Mesenchymal stem cell (in vitro differentiated cells and primary cell): ENCODE measurements at regions not wholly inside any gene's neighbourhood (a gene's known extent, or its start where the extent isn't known, plus 50 kb on each side); places are given as distances from the start of the nearest gene placed in this dataset.

Experiments
- DNase-seq: peaks from one replicate; pipeline ENCODE4 v3.0.0-alpha.2; 2013
- H2AFZ ChIP-seq: one replicate; pipeline ENCODE4 v1.6.1; 2013; ENCODE audit warnings: low read depth, mild to moderate bottlenecking, control low read depth, inconsistent platforms, low read length, moderate library complexity
- H2AK5ac ChIP-seq: 2 replicates; pipeline ENCODE4 v1.6.1; 2013; ENCODE audit warnings: low read length, moderate library complexity, mild to moderate bottlenecking, inconsistent platforms; ENCODE audit not compliant: severe bottlenecking
- H2BK120ac ChIP-seq: one replicate; pipeline ENCODE4 v1.6.1; 2013; ENCODE audit warnings: low read depth, mild to moderate bottlenecking, inconsistent platforms, low read length, moderate library complexity
- H2BK12ac ChIP-seq, 2 experiments: one replicate each; pipeline ENCODE4 v1.6.1; 2013; ENCODE audit warnings: inconsistent platforms in 2 of 2, low read length in 2 of 2, mild to moderate bottlenecking in 2 of 2, moderate library complexity in 2 of 2, control low read depth in 1 of 2
- H2BK15ac ChIP-seq: one replicate; pipeline ENCODE4 v1.6.1; 2013; ENCODE audit warnings: mild to moderate bottlenecking, low read depth, inconsistent platforms; ENCODE audit not compliant: poor library complexity, severe bottlenecking
- H2BK5ac ChIP-seq: 2 replicates; pipeline ENCODE4 v1.6.1; 2013; ENCODE audit warnings: low read depth, mild to moderate bottlenecking, low read length, control low read depth, inconsistent platforms; ENCODE audit not compliant: poor library complexity, severe bottlenecking
- H3K14ac ChIP-seq, 2 experiments: one replicate each; pipeline ENCODE4 v1.6.1; 2013; ENCODE audit warnings: inconsistent platforms in 2 of 2, low read length in 2 of 2, control low read depth in 1 of 2, mild to moderate bottlenecking in 1 of 2, moderate library complexity in 1 of 2
- H3K18ac ChIP-seq, 2 experiments: one replicate each; pipeline ENCODE4 v1.6.1; 2013; ENCODE audit warnings: inconsistent platforms in 2 of 2, low read length in 2 of 2, control low read depth in 1 of 2, low read depth in 1 of 2, mild to moderate bottlenecking in 1 of 2
- H3K23ac ChIP-seq, 2 experiments: one replicate each; pipeline ENCODE4 v1.6.1; 2013; ENCODE audit warnings: inconsistent platforms in 2 of 2, low read length in 2 of 2, mild to moderate bottlenecking in 2 of 2, moderate library complexity in 2 of 2, control low read depth in 1 of 2
- H3K27ac ChIP-seq: 2 replicates; pipeline ENCODE4 v1.5.1; 2013; ENCODE audit warnings: mild to moderate bottlenecking, moderate library complexity, low read length, control low read depth, inconsistent platforms; ENCODE audit not compliant: poor library complexity, severe bottlenecking
- H3K27me3 ChIP-seq, 2 experiments: 2 replicates each; pipeline versions ENCODE4 v1.6.1 to v1.7.0; 2013; ENCODE audit warnings: low read length in 2 of 2, mild to moderate bottlenecking in 2 of 2, moderate library complexity in 2 of 2, control low read depth in 1 of 2, inconsistent platforms in 1 of 2; ENCODE audit not compliant: control insufficient read depth in 1 of 2, insufficient read depth in 1 of 2
- H3K36me3 ChIP-seq, 2 experiments: 2 replicates each; pipeline versions ENCODE4 v1.6.1 to v1.7.0; 2013; ENCODE audit warnings: low read length in 2 of 2, control low read depth in 1 of 2, inconsistent platforms in 1 of 2, low read depth in 1 of 2, mild to moderate bottlenecking in 1 of 2; ENCODE audit not compliant: insufficient read depth in 2 of 2, control insufficient read depth in 1 of 2
- H3K4ac ChIP-seq, 2 experiments: one replicate each; pipeline ENCODE4 v1.6.1; 2013; ENCODE audit warnings: inconsistent platforms in 2 of 2, low read length in 2 of 2, mild to moderate bottlenecking in 2 of 2, moderate library complexity in 2 of 2, control low read depth in 1 of 2, low read depth in 1 of 2
- H3K4me1 ChIP-seq: 2 replicates; pipeline ENCODE4 v1.6.1; 2013; ENCODE audit warnings: low read depth, low read length, control low read depth; ENCODE audit not compliant: control insufficient read depth, insufficient read depth
- H3K4me2 ChIP-seq: 2 replicates; pipeline ENCODE4 v1.6.1; 2013; ENCODE audit warnings: low read length, mild to moderate bottlenecking, inconsistent platforms; ENCODE audit not compliant: poor library complexity, severe bottlenecking
- H3K4me3 ChIP-seq, 2 experiments: 2 replicates each; pipeline versions ENCODE4 v1.5.1 to v1.7.0; 2013; ENCODE audit warnings: low read length in 2 of 2, mild to moderate bottlenecking in 2 of 2, control low read depth in 1 of 2, low read depth in 1 of 2; ENCODE audit not compliant: insufficient read depth in 1 of 2
- H3K79me1 ChIP-seq: replicated peaks from 2 replicates; pipeline ENCODE4 v1.6.1; 2013; ENCODE audit warnings: mild to moderate bottlenecking, control low read depth, low read length, inconsistent platforms; ENCODE audit not compliant: poor library complexity, severe bottlenecking
- H3K9ac ChIP-seq: 2 replicates; pipeline ENCODE4 v1.7.0; 2013; ENCODE audit warnings: mild to moderate bottlenecking, low read length, moderate library complexity
- H3K9me3 ChIP-seq: 2 replicates; pipeline ENCODE4 v1.7.0; 2013; ENCODE audit warnings: mild to moderate bottlenecking, low read length; ENCODE audit not compliant: control insufficient read depth
- H4K8ac ChIP-seq: one replicate; pipeline ENCODE4 v1.6.1; 2013; ENCODE audit warnings: inconsistent platforms, mild to moderate bottlenecking, low read length, moderate library complexity
- H4K91ac ChIP-seq: one replicate; pipeline ENCODE4 v1.6.1; 2013; ENCODE audit warnings: mild to moderate bottlenecking, low read length, inconsistent platforms
- WGBS: methylation state at CpG from one replicate; pipeline ENCODE4 v1.1.7; 2013; ENCODE audit warnings: mixed read lengths; 5-methylcytosine and 5-hydroxymethylcytosine counted together

- H3K27me3 ChIP-seq: no peaks in the 10 kb centered on the region
- peak overlapping the region; percentile 53 for H3K9ac ChIP-seq
- H3K4me1 ChIP-seq: no peaks in the 10 kb centered on the region
- H3K9me3 ChIP-seq: no peaks in the 10 kb centered on the region
- H2BK12ac ChIP-seq: peak overlapping the region in 1 of 2 experiments; percentile 10
- H3K79me1 ChIP-seq: no peaks in the 10 kb centered on the region
- no peak overlapping the region for H2BK15ac ChIP-seq
- peak overlapping the region in 1 of 2 experiments; percentile 7 for H3K4me3 ChIP-seq
- no peak overlapping the region for H3K27ac ChIP-seq
- 51% methylated on average over 2 of the region's 2 CpGs for WGBS
- H3K4ac ChIP-seq: no peak overlapping the region
- no peak overlapping the region for H2AFZ ChIP-seq
- H2AK5ac ChIP-seq: no peak overlapping the region
- no peak overlapping the region for H3K4me2 ChIP-seq
- no peak overlapping the region for H3K23ac ChIP-seq
- H2BK5ac ChIP-seq: no peak overlapping the region
- no peaks in the 10 kb centered on the region for H3K36me3 ChIP-seq
- no peak overlapping the region for H4K8ac ChIP-seq
- H3K14ac ChIP-seq: no peak overlapping the region
- H4K91ac ChIP-seq: no peak overlapping the region
- H3K18ac ChIP-seq: peak overlapping the region in 1 of 2 experiments; percentile 54
- peak; percentile 82 for DNase-seq
- H2BK120ac ChIP-seq: no peak overlapping the region
Measured at GRCh38 chr6:121881974-121882667, 446.7 kb downstream of the GJA1 start.

- no peaks in the 10 kb centered on the region for H3K79me1 ChIP-seq
- no peak overlapping the region for H3K27ac ChIP-seq
- no peak overlapping the region for H2BK15ac ChIP-seq
- H2BK120ac ChIP-seq: no peak overlapping the region
- WGBS: 68% methylated on average over 3 of the region's 4 CpGs
- no peaks in the 10 kb centered on the region for H3K4me1 ChIP-seq
- no peak overlapping the region for H3K14ac ChIP-seq
- H3K23ac ChIP-seq: no peak overlapping the region
- DNase-seq: peak; percentile 33
- no peak overlapping the region for H2BK5ac ChIP-seq
- no peak overlapping the region for H3K4me3 ChIP-seq
- no peak overlapping the region for H3K4ac ChIP-seq
- H3K27me3 ChIP-seq: no peaks in the 10 kb centered on the region
- H2BK12ac ChIP-seq: peak overlapping the region in 1 of 2 experiments; percentile 8
- H4K8ac ChIP-seq: no peak overlapping the region
- no peak overlapping the region for H2AFZ ChIP-seq
- no peaks in the 10 kb centered on the region for H3K36me3 ChIP-seq
- no peak overlapping the region for H3K9ac ChIP-seq
- H4K91ac ChIP-seq: no peak overlapping the region
- no peak overlapping the region for H3K4me2 ChIP-seq
- no peak overlapping the region for H3K18ac ChIP-seq
- no peaks in the 10 kb centered on the region for H3K9me3 ChIP-seq
- H2AK5ac ChIP-seq: no peak overlapping the region
Measured at GRCh38 chr6:121884091-121884490, 448.6 kb downstream of the GJA1 start.

GRCh38 chr6:121884620-121885019, 449.2 kb downstream of the GJA1 start:
- Histone ChIP-seq H2BK120ac (no peak overlapping the region), H3K4me1 (no peaks in the 10 kb centered on the region), H3K18ac (peak overlapping the region in 1 of 2 experiments; percentile 43), H3K9me3 (no peaks in the 10 kb centered on the region), H2BK15ac (no peak overlapping the region), H3K27ac (no peak overlapping the region), H3K4ac (peak overlapping the region in 1 of 2 experiments; percentile 58), H2BK5ac (no peak overlapping the region), H3K9ac (no peak overlapping the region), H3K79me1 (no peaks in the 10 kb centered on the region), H2BK12ac (peak overlapping the region; percentile 20 to 77), H2AK5ac (no peak overlapping the region), H4K8ac (no peak overlapping the region), H4K91ac (no peak overlapping the region), H3K4me3 (no peak overlapping the region), H3K36me3 (no peaks in the 10 kb centered on the region), H3K23ac (no peak overlapping the region), H3K27me3 (no peaks in the 10 kb centered on the region), H3K14ac (no peak overlapping the region), H2AFZ (no peak overlapping the region), H3K4me2 (no peak overlapping the region)
- WGBS: 83% methylated on average over 1 of the region's 1 CpG
- DNase-seq: peak; percentile 36

GRCh38 chr6:121885399-121886152, 450.1 kb downstream of the GJA1 start:
- peak; percentile 75 for DNase-seq
- WGBS: 32% methylated on average over 2 of the region's 3 CpGs
- Histone ChIP-seq H2BK5ac (no peak overlapping the region), H3K9ac (peak overlapping the region; percentile 67), H3K23ac (no peak overlapping the region), H3K4me3 (peak overlapping the region in 1 of 2 experiments; percentile 5), H2AK5ac (no peak overlapping the region), H4K8ac (no peak overlapping the region), H3K4me1 (no peaks in the 10 kb centered on the region), H3K27me3 (no peaks in the 10 kb centered on the region), H3K4me2 (no peak overlapping the region), H3K27ac (no peak overlapping the region), H3K4ac (peak overlapping the region; percentile 9 to 63), H3K18ac (peak overlapping the region; percentile 16 to 58), H3K36me3 (no peaks in the 10 kb centered on the region), H3K79me1 (no peaks in the 10 kb centered on the region), H2BK120ac (no peak overlapping the region), H3K9me3 (no peaks in the 10 kb centered on the region), H4K91ac (no peak overlapping the region), H2BK15ac (no peak overlapping the region), H2BK12ac (peak overlapping the region; percentile 73 to 75), H3K14ac (no peak overlapping the region), H2AFZ (no peak overlapping the region)
